ENCODE measurements at regions not wholly inside any gene's neighbourhood (a gene's known extent, or its start where the extent isn't known, plus 50 kb on each side); places are given as distances from the start of the nearest gene placed in this dataset.

- no peaks in the 10 kb centered on the region for H3K36me3 ChIP-seq (ENCODE audit: insufficient read depth, low read length)
- intact Hi-C loops (cut with micrococcal nuclease), result no loop called here
- no peak overlapping the region for H3K4me3 Mint-ChIP-seq
- H3K9me3 Mint-ChIP-seq, result peaks cover 2 to 9% (median 4%) of the 10 kb centered on the region in 8 donors
- DNase-seq, result no peak
- POLR2A ChIA-PET (ENCODE audit: partially characterized antibody), result no interaction called here
- H3K36me3 Mint-ChIP-seq, result no peaks in the 10 kb centered on the region
- no peaks in the 10 kb centered on the region for H3K4me1 ChIP-seq (ENCODE audit: insufficient read depth, low read length)
- H3K27ac ChIP-seq (ENCODE audit: low read depth, low read length), result no peak overlapping the region
- no peaks in the 10 kb centered on the region for H3K27me3 Mint-ChIP-seq
- CTCF ChIA-PET (ENCODE audit: partially characterized antibody), result no interaction called here
- H3K4me1 Mint-ChIP-seq, result no peaks in the 10 kb centered on the region
- no peak overlapping the region for H3K27ac Mint-ChIP-seq
- H3K9me3 ChIP-seq (ENCODE audit: control insufficient read depth in 1 of 2, low read length in 2 of 2), result no peaks in the 10 kb centered on the region
- H3K4me3 ChIP-seq (ENCODE audit: low read length in 2 of 2), result no peak overlapping the region
- H3K27me3 ChIP-seq (ENCODE audit: insufficient read depth, low read length), result no peaks in the 10 kb centered on the region
These were observed 336.9 kb upstream of the FAT1 start for GRCh38 chr4:187060551-187060950.

GRCh38 chr4:187063251-187063650 is 339.6 kb upstream of the FAT1 start:
- Histone ChIP-seq H3K4me1 (ENCODE audit: insufficient read depth, low read length) (no peaks in the 10 kb centered on the region), H3K27me3 (ENCODE audit: insufficient read depth, low read length) (no peaks in the 10 kb centered on the region), H3K4me3 (ENCODE audit: low read length in 2 of 2) (no peak overlapping the region), H3K36me3 (ENCODE audit: insufficient read depth, low read length) (no peaks in the 10 kb centered on the region), H3K9me3 (ENCODE audit: control insufficient read depth in 1 of 2, low read length in 2 of 2) (no peaks in the 10 kb centered on the region), H3K27ac (ENCODE audit: low read depth, low read length) (no peak overlapping the region)
- Mint-ChIP-seq H3K27ac (no peak overlapping the region), H3K9me3 (peaks cover 0 to 7% (median 2%) of the 10 kb centered on the region in 8 donors), H3K27me3 (no peaks in the 10 kb centered on the region), H3K4me3 (no peak overlapping the region), H3K4me1 (no peaks in the 10 kb centered on the region), H3K36me3 (no peaks in the 10 kb centered on the region)
- intact Hi-C loops (cut with micrococcal nuclease), result no loop called here
- no peak for DNase-seq
- POLR2A ChIA-PET (ENCODE audit: partially characterized antibody), result no interaction called here
- CTCF ChIA-PET (ENCODE audit: partially characterized antibody), result no interaction called here

GRCh38 chr4:187064033-187064432 is 340.4 kb upstream of the FAT1 start:
- Mint-ChIP-seq H3K27ac (no peak overlapping the region), H3K4me1 (no peaks in the 10 kb centered on the region)
- intact Hi-C loops (cut with micrococcal nuclease), result no loop called here

GRCh38 chr4:187065396-187065795 is 341.7 kb upstream of the FAT1 start:
- no peak for DNase-seq
- Mint-ChIP-seq H3K27ac (no peak overlapping the region), H3K4me3 (no peak overlapping the region), H3K27me3 (no peaks in the 10 kb centered on the region), H3K4me1 (no peaks in the 10 kb centered on the region), H3K36me3 (no peaks in the 10 kb centered on the region), H3K9me3 (peaks cover 0 to 7% (median 2%) of the 10 kb centered on the region in 8 donors)
- ChIA-PET POLR2A (ENCODE audit: partially characterized antibody) (no interaction called here), CTCF (ENCODE audit: partially characterized antibody) (no interaction called here)
- intact Hi-C loops (cut with micrococcal nuclease), result no loop called here
- no peak overlapping the region for H3K4me3 ChIP-seq (ENCODE audit: low read length in 2 of 2)
- no peak overlapping the region for H3K27ac ChIP-seq (ENCODE audit: low read depth, low read length)
- H3K4me1 ChIP-seq (ENCODE audit: insufficient read depth, low read length), result no peaks in the 10 kb centered on the region
- no peaks in the 10 kb centered on the region for H3K27me3 ChIP-seq (ENCODE audit: insufficient read depth, low read length)
- no peaks in the 10 kb centered on the region for H3K9me3 ChIP-seq (ENCODE audit: control insufficient read depth in 1 of 2, low read length in 2 of 2)
- no peaks in the 10 kb centered on the region for H3K36me3 ChIP-seq (ENCODE audit: insufficient read depth, low read length)

More at GRCh38 chr4:187064033-187064432, 340.4 kb upstream of the FAT1 start:
- CTCF ChIA-PET (ENCODE audit: partially characterized antibody), result no interaction called here
- H3K4me3 Mint-ChIP-seq, result no peak overlapping the region
- no peaks in the 10 kb centered on the region for H3K4me1 ChIP-seq (ENCODE audit: insufficient read depth, low read length)
- no peak for DNase-seq
- H3K27me3 Mint-ChIP-seq, result no peaks in the 10 kb centered on the region
- H3K9me3 Mint-ChIP-seq, result peaks cover 0 to 7% (median 2%) of the 10 kb centered on the region in 8 donors
- H3K4me3 ChIP-seq (ENCODE audit: low read length in 2 of 2), result no peak overlapping the region
- no peaks in the 10 kb centered on the region for H3K9me3 ChIP-seq (ENCODE audit: control insufficient read depth in 1 of 2, low read length in 2 of 2)
- H3K27ac ChIP-seq (ENCODE audit: low read depth, low read length), result no peak overlapping the region
- POLR2A ChIA-PET (ENCODE audit: partially characterized antibody), result no interaction called here
- no peaks in the 10 kb centered on the region for H3K27me3 ChIP-seq (ENCODE audit: insufficient read depth, low read length)
- no peaks in the 10 kb centered on the region for H3K36me3 ChIP-seq (ENCODE audit: insufficient read depth, low read length)
- no peaks in the 10 kb centered on the region for H3K36me3 Mint-ChIP-seq

- no peak overlapping the region for H3K4me3 ChIP-seq (ENCODE audit: low read length in 2 of 2)
- intact Hi-C loops (cut with micrococcal nuclease), result no loop called here
- peaks cover 0 to 8% (median 2%) of the 10 kb centered on the region in 8 donors for H3K9me3 Mint-ChIP-seq
- no peaks in the 10 kb centered on the region for H3K4me1 ChIP-seq (ENCODE audit: insufficient read depth, low read length)
- no peak overlapping the region for H3K27ac ChIP-seq (ENCODE audit: low read depth, low read length)
- H3K36me3 ChIP-seq (ENCODE audit: insufficient read depth, low read length), result no peaks in the 10 kb centered on the region
- H3K4me1 Mint-ChIP-seq, result no peaks in the 10 kb centered on the region
- H3K9me3 ChIP-seq (ENCODE audit: control insufficient read depth in 1 of 2, low read length in 2 of 2), result no peaks in the 10 kb centered on the region
- H3K27ac Mint-ChIP-seq, result no peak overlapping the region
- POLR2A ChIA-PET (ENCODE audit: partially characterized antibody), result no interaction called here
- H3K4me3 Mint-ChIP-seq, result no peak overlapping the region
- DNase-seq, result no peak
- H3K27me3 Mint-ChIP-seq, result no peaks in the 10 kb centered on the region
- H3K27me3 ChIP-seq (ENCODE audit: insufficient read depth, low read length), result no peaks in the 10 kb centered on the region
- CTCF ChIA-PET (ENCODE audit: partially characterized antibody), result no interaction called here
- no peaks in the 10 kb centered on the region for H3K36me3 Mint-ChIP-seq
These were observed 342.1 kb upstream of the FAT1 start for GRCh38 chr4:187065806-187066205.

- H3K9me3 Mint-ChIP-seq, result peaks cover 0 to 6% (median 4%) of the 10 kb centered on the region in 8 donors
- H3K4me3 Mint-ChIP-seq, result no peak overlapping the region
- H3K27me3 Mint-ChIP-seq, result no peaks in the 10 kb centered on the region
- H3K4me1 ChIP-seq (ENCODE audit: insufficient read depth, low read length), result no peaks in the 10 kb centered on the region
- no peaks in the 10 kb centered on the region for H3K36me3 ChIP-seq (ENCODE audit: insufficient read depth, low read length)
- DNase-seq, result no peak
- POLR2A ChIA-PET (ENCODE audit: partially characterized antibody), result no interaction called here
- H3K27ac ChIP-seq (ENCODE audit: low read depth, low read length), result no peak overlapping the region
- H3K36me3 Mint-ChIP-seq, result no peaks in the 10 kb centered on the region
- no peaks in the 10 kb centered on the region for H3K27me3 ChIP-seq (ENCODE audit: insufficient read depth, low read length)
- no peaks in the 10 kb centered on the region for H3K4me1 Mint-ChIP-seq
- H3K27ac Mint-ChIP-seq, result no peak overlapping the region
- no peak overlapping the region for H3K4me3 ChIP-seq (ENCODE audit: low read length in 2 of 2)
- no peaks in the 10 kb centered on the region for H3K9me3 ChIP-seq (ENCODE audit: control insufficient read depth in 1 of 2, low read length in 2 of 2)
- intact Hi-C loops (cut with micrococcal nuclease), result no loop called here
- CTCF ChIA-PET (ENCODE audit: partially characterized antibody), result no interaction called here
These were observed 345.7 kb upstream of the FAT1 start for GRCh38 chr4:187069398-187069797.

- Mint-ChIP-seq H3K4me3 (no peak overlapping the region), H3K27me3 (no peaks in the 10 kb centered on the region), H3K4me1 (no peaks in the 10 kb centered on the region), H3K27ac (no peak overlapping the region), H3K36me3 (no peaks in the 10 kb centered on the region), H3K9me3 (peaks cover 0 to 8% (median 3%) of the 10 kb centered on the region in 8 donors)
- intact Hi-C loops (cut with micrococcal nuclease), result no loop called here
- H3K27me3 ChIP-seq (ENCODE audit: insufficient read depth, low read length), result no peaks in the 10 kb centered on the region
- H3K4me3 ChIP-seq (ENCODE audit: low read length in 2 of 2), result no peak overlapping the region
- ChIA-PET CTCF (ENCODE audit: partially characterized antibody) (no interaction called here), POLR2A (ENCODE audit: partially characterized antibody) (no interaction called here)
- H3K9me3 ChIP-seq (ENCODE audit: control insufficient read depth in 1 of 2, low read length in 2 of 2), result no peaks in the 10 kb centered on the region
- no peaks in the 10 kb centered on the region for H3K36me3 ChIP-seq (ENCODE audit: insufficient read depth, low read length)
- no peaks in the 10 kb centered on the region for H3K4me1 ChIP-seq (ENCODE audit: insufficient read depth, low read length)
- no peak overlapping the region for H3K27ac ChIP-seq (ENCODE audit: low read depth, low read length)
- DNase-seq, result no peak
These were observed 346.5 kb upstream of the FAT1 start for GRCh38 chr4:187070158-187070557.

- H3K27ac Mint-ChIP-seq, result no peak overlapping the region
- no peaks in the 10 kb centered on the region for H3K4me1 Mint-ChIP-seq
- Histone ChIP-seq H3K36me3 (ENCODE audit: insufficient read depth, low read length) (no peaks in the 10 kb centered on the region), H3K4me1 (ENCODE audit: insufficient read depth, low read length) (no peaks in the 10 kb centered on the region), H3K27me3 (ENCODE audit: insufficient read depth, low read length) (no peaks in the 10 kb centered on the region), H3K4me3 (ENCODE audit: low read length in 2 of 2) (no peak overlapping the region), H3K9me3 (ENCODE audit: control insufficient read depth in 1 of 2, low read length in 2 of 2) (no peaks in the 10 kb centered on the region), H3K27ac (ENCODE audit: low read depth, low read length) (no peak overlapping the region)
- peaks cover 0 to 11% (median 4%) of the 10 kb centered on the region in 8 donors for H3K9me3 Mint-ChIP-seq
- intact Hi-C loops (cut with micrococcal nuclease), result no loop called here
- ChIA-PET CTCF (ENCODE audit: partially characterized antibody) (no interaction called here), POLR2A (ENCODE audit: partially characterized antibody) (no interaction called here)
- no peak overlapping the region for H3K4me3 Mint-ChIP-seq
- DNase-seq, result no peak
- H3K36me3 Mint-ChIP-seq, result no peaks in the 10 kb centered on the region
- H3K27me3 Mint-ChIP-seq, result no peaks in the 10 kb centered on the region
These were observed 347.1 kb upstream of the FAT1 start for GRCh38 chr4:187070740-187071139.

Measured in CD4-positive, alpha-beta memory T cell (primary cell).